C1 segment of cervical spinal cord (tissue), 14 donors: ENCODE measurements at regions not wholly inside any gene's neighbourhood (a gene's known extent, or its start where the extent isn't known, plus 50 kb on each side); places are given as distances from the start of the nearest gene placed in this dataset.

ENCODE experiments used
- DNase-seq, 14 donors: peaks; one replicate each; lab custom pipeline; 2025; lab: John Stamatoyannopoulos, UW

DNA sequence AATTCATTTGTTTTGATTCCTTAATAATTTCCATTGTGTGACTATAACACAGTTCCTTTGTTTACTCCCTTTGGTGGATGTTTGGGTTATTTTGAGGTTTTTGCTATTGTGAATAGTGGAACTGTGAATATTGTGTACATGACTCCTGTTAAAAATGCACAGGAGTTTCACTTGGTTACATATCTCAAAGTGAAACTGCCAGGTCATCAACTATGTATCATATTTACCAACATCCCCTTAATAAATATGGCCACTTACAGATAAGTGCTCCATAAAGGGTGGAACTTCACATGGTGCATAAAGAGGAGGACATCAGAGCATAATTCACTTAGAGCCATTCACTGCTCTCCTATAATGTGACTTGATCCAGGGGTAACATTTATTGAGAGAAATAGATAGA is 328.9 kb downstream of the SEC23A start:
- DNase-seq = no peak

DNA sequence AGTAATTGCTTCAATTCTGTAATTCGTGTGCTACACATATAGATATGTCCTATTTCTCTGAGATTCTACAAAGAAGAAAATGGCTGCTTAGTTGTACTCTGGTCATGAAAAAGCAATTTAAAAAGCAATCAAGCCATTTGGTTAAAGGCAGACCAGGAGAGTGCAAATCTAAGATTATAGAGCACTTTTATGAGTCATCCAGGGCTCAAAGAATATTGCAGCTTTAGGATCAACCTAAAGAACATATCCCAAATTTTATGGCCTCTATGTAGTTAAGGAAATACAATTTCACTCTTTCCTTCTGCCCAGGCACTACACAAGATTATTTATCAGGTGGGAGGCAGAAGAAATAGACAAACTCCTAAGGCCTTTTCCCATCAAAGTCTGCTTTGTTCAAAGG is 332.8 kb downstream of the SEC23A start:
- DNase-seq = no peak

GRCh38 chr14:38762845-38763244 is 340.2 kb downstream of the SEC23A start:
- DNase-seq = no peak

DNA sequence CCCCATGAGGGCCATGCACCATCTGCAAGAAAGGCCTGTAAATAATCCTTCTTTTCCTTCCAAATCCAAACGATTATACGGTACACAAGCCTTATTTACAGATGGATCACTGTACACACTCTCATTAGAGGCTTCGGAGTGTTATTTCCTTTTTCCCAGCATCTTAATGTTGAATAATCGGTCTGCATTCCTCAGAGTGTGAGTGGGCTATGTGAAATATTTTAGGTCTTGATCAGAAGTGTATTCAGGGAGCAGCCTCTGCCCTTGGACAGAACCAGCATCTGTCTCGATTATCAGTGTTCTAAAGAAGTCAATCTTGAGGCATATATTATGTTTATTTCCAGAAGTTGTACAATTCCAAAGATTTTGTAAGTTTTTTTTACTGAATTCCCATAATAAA is 340.6 kb downstream of the SEC23A start:
- no peak for DNase-seq

- no peak for DNase-seq
These were observed 342.0 kb downstream of the SEC23A start for GRCh38 chr14:38761033-38761432.

GRCh38 chr14:38758661-38759060 is 344.4 kb downstream of the SEC23A start:
- DNase-seq = no peak

DNA sequence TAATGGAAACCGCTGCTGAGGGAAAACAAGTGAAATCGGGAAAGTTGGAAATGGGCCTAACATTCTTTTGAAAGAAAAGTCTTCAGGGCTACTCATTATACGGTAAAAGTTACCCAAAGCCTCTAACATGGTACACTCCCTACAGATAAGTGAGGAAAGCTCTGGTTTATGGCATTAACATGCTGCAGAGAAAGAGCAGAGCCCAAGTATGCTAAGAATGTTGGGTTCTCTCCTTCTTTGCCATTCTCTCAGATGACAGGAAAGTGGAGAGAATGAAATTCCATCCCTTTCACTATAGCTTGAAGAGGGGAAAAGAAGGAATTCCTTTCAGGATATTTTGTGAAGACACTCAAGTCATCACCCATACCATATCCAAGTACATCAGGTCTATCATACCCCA is 348.0 kb downstream of the SEC23A start:
- no peak for DNase-seq

- DNase-seq = no peak
These were observed 350.3 kb downstream of the SEC23A start for GRCh38 chr14:38752750-38753149.

DNA sequence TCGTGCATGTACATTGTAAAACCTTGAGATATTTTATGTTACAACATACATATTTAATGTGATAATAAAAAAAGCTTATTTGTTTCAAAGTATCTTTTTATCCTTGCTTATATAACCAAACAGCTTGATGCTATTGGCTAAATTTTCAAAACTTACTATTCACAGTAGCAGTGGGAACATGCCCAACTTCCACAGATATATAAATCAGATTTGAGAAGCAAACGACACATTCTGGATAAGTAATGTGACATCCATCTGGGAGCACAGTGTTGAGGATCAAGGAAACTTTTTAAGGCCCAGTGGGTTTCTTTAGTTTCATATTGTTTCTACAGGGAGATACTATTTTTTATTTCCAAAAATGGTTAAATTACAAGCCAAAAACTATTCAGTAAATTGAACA is 350.7 kb downstream of the SEC23A start:
- no peak for DNase-seq

DNA sequence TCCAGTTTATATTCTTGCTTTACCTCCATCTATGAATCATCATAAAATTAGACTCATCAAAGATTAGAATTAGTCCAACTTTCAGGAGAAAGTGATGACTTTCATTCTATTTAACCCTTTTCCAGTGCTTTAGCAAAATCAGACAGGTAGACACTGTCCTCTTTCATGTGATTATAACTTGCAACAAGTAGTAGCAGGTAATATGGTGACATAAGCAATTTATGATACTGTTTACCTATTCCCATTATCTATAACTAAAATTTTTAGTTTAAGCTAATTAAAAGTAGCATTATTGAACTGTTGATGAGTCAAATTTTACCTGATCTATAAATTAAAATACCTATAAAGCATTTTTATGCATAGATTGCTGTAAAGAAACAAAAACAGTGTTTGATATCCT is 351.6 kb downstream of the SEC23A start:
- no peak for DNase-seq

DNA sequence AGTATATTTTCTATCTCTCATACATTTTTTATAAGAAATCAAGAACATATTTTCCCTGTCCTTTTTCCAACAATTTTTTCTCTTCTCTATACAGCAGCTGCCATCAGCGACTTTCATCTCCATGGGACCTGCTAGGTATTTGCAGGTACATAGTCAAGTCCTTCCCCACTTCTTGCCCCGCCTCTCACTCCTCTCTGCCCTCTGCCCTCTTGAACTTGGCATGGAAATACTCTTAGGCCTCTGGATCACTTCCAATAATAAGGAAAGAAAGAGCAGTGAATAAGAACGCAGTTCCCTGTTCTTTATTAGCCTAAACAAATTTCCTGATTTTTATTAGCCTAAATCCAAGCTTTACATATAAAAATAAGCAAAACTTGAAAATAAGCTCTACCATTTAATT is 353.1 kb downstream of the SEC23A start:
- no peak for DNase-seq

GRCh38 chr14:38745861-38746260 is 357.2 kb downstream of the SEC23A start:
- DNase-seq = no peak

DNA sequence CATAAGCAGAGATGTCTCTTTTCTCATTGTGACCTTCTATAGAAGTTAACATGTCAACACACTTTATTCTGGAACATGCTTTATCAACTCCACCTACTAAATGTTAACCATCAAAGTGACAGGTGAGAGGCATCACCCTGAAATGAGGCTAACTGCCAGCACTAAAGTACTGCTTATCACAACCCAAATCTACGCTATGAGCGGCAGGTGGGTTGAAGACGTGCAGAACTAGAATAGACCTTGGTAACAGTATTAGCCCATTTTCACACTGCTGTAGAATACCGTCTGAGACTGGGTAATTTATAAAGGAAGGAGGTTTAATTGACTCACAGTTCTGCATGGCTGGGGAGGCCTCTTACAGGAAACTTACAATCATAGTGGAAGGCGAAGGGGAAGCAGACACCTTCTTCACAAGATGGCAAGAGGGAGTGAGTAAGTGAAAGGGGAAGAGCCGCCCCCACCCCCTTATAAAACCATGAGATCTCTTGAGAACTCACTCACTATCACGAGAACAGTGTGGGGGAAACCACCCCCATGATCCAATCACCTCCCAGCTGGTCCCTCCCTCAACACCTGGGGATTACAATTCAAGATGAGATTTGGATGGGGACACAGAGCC is 359.0 kb downstream of the SEC23A start:
- no peak for DNase-seq

DNA sequence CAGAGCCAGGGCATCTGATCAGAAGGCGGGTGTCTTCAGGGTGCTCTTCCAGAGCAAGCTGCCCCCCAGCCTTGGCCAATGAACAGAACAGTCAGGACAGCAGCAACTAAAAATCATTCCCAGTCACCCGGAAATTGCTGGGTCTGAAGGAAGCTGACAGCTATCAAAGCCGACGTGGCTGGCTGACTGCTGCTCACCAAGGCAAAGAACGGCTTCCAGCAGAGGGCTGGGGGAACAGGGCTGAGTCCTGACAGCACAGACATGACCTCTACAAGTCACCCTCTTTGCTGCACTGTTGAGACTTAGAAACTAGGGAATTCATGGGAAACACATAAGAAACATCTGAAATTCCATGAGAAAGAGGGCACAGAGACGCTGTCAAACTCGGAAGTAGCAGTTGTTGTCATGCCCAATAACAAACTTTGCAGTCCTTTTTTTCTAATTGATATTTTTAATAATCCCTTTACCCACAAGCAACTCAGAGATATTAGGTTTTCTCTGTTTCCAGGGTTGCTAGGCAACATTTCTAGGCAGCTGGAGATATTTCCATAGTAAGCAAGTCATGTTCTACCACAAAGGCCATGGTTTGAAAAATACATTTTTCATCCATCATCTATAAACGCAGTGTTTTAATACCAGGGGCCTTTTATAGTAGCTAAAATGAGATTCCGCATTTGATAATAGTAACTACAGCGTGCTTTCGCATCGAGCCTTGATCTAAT is 365.2 kb downstream of the SEC23A start:
- no peak for DNase-seq

- no peak for DNase-seq
These were observed 368.0 kb downstream of the SEC23A start for GRCh38 chr14:38735005-38735404.

- no peak for DNase-seq
These were observed 371.1 kb downstream of the SEC23A start for GRCh38 chr14:38731962-38732361.

DNA sequence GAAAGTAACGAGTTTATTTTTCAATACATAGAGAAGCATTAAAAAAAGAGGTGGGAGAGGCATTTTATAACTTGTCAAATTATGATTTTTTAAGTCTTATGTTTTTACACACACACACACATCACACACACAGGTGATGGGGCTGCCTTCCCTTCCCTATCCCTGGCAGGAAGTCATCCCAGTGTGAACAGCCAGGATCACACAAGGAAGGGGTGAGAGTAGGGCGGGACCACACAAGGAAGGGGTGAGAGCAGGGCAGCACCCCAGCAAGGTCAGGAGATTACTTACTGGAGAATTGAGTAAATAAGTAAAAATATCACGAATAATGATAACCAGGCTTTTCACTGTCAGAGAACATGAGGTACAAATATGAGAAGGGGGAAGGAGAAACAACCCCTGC is 372.6 kb downstream of the SEC23A start:
- no peak for DNase-seq

DNA sequence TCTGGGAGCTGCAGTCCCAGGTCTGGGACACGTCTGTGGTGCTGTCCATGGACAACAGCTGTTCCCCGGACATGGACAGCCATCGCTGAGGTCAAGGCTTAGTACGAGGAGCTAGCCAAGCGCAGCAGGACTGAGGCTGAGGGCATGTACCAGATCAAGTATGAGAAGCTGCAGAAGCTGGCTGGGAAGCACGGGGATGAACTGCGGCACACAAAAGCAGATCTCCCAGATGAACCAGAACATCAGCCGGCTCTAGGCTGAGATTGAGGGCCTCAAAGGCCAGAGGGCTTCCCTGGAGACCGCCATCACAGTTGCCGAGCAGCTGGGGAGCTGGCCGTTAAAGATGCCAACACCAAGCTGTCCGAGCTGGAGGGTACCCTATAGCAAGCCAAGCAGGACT is 375.3 kb downstream of the SEC23A start:
- no peak for DNase-seq

DNA sequence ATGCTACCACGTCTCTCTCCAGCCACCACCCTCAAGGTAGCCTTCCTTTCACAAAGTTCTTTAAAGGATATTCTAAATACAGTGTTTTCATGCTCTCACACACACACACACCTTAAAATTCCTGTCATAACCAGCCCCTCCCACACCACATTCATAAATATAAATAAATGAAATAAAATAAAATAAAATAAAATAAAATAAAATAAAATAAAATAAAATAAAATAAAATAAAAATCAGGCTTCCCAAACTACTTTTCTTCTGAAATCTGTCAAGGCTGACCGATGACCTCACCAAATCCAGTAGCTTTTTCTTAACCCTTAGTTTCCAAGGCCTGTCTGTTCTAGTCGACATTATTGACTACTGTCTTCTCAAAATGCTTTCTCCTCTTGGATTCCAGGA is 378.4 kb downstream of the SEC23A start:
- DNase-seq = no peak

- DNase-seq = no peak
These were observed 379.1 kb downstream of the SEC23A start for GRCh38 chr14:38723959-38724358.

DNA sequence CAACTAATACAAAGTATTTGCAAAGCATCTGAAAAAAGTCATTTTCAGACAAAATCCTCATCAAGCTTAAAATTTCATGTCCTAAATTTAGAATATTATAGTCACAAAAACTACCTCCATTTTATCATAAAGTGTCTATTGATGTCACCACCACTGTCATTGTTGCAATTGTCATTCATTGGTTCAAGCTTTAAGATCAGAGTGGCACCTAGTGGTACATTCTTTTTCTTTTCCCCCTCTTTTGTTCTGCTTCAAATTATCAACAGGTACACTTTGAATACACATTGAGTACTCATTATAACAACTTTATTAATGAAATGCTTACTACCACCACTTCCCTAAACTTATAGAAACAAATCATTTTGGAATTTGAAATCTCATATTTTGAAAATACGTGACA is 379.8 kb downstream of the SEC23A start:
- no peak for DNase-seq

DNA sequence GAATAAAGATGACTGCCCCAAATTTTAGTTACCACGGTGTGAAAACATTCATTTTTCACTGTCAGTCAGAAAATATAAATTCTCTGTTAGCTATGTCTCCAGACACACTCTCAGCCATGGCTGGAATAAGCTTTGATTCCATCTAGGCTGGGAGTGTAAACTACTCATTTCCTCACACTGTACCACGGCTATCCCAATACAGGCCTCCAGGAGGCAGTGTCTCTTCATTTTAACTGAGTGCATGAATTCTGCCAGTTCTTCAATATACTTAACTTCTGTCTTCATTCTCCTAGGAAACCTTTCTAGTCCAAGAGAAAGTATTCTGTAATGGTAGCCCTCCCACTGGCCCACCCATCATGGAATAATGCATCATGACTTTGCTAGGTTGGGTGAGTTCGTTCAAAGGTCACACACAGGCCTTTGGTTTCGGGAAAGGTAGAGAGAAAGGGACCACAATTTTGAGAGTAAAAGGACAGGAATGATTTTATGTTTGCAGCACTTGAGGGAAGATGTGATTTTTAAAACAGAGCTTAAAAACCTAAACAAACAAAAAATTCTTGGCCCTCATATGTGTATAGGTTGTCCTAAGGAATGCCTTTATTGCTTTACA is 381.1 kb downstream of the SEC23A start:
- peak in 8 of 14 donors; percentile 4 to 68 (median 46) for DNase-seq

DNA sequence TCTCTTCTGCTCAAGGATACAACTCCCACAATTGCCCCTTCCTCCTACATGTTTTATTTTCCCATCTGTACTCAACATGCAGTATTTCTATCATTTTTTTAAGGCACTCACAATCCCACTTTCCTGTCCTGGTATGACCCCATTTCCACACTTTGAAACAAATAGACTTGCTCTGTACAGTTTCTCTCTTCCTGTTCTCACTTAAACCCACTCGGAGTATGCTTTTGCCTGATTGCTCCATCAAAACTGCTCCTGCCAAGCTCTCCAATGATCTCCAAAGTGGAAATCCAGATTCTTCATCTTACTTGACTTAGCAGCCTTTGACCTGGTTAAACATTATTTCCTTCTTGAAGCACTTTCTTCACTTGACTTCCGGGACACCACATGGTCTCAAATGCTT is 384.5 kb downstream of the SEC23A start:
- DNase-seq = no peak
